IMR-90 (cell line): ENCODE measurements at regions not wholly inside any gene's neighbourhood (a gene's known extent, or its start where the extent isn't known, plus 50 kb on each side); places are given as distances from the start of the nearest gene placed in this dataset.

Experiments
- ATAC-seq: fragments of 200-7000 bp; cut with Tn5 transposase; 2 replicates; pipeline ENCODE4 v1.9.1; 2020; ENCODE audit warnings: low read depth, mild to moderate bottlenecking, moderate library complexity
- BruUV-seq: library from RNA; stranded (reverse); fragments of 400-500 nt; replicated peaks from 2 replicates; lab custom pipeline; 2021; lab: Mats Ljungman, UMichigan
- CTCF ChIA-PET: fragments of 300-600 bp; formaldehyde crosslinking; extraction: SDS; loops from one replicate; lab custom pipeline; 2021; ENCODE audit warnings: antibody characterized with exemption; lab: Yijun Ruan, JAX
- POLR2A ChIA-PET: fragments of 300-600 bp; sonication (Branson Sonifier 250); formaldehyde crosslinking; loops from one replicate; lab custom pipeline; 2022; ENCODE audit warnings: antibody characterized with exemption; ENCODE audit not compliant: unreplicated experiment; lab: Charles Lee
- DNase-seq: peaks from one replicate; pipeline ENCODE4 v3.0.0; 2013
- H2AFZ ChIP-seq: replicated peaks from 2 replicates; pipeline ENCODE3; 2013; ENCODE audit warnings: low read length, mild to moderate bottlenecking; ENCODE audit not compliant: poor library complexity
- H2AK5ac ChIP-seq: 2 replicates; pipeline ENCODE4 v1.6.1; 2013; ENCODE audit warnings: low read depth, low read length, inconsistent platforms
- H2AK9ac ChIP-seq: replicated peaks from 2 replicates; pipeline ENCODE3; 2013; ENCODE audit warnings: mild to moderate bottlenecking, low read depth, low read length, moderate library complexity; ENCODE audit not compliant: poor library complexity
- H2BK120ac ChIP-seq: 2 replicates; pipeline ENCODE4 v1.6.1; 2013; ENCODE audit warnings: low read depth, low read length, inconsistent platforms
- H2BK15ac ChIP-seq: 3 replicates; pipeline ENCODE4 v1.6.1; 2013; ENCODE audit warnings: low read depth, low read length, inconsistent platforms
- H2BK20ac ChIP-seq: 2 replicates; pipeline ENCODE4 v1.6.1; 2013; ENCODE audit warnings: low read depth, mild to moderate bottlenecking, inconsistent platforms, low read length, moderate library complexity
- H2BK5ac ChIP-seq: 2 replicates; pipeline ENCODE4 v1.6.1; 2013; ENCODE audit warnings: mild to moderate bottlenecking, low read depth, low read length, inconsistent platforms; ENCODE audit not compliant: poor library complexity, severe bottlenecking
- H3K14ac ChIP-seq: replicated peaks from 2 replicates; pipeline ENCODE4 v1.6.1; 2013; ENCODE audit warnings: low read depth, low read length, inconsistent platforms
- H3K18ac ChIP-seq: 2 replicates; pipeline ENCODE4 v1.6.1; 2013; ENCODE audit warnings: low read depth, low read length, control low read depth
- H3K23ac ChIP-seq: 2 replicates; pipeline ENCODE4 v1.6.1; 2013; ENCODE audit warnings: low read depth, low read length, inconsistent platforms
- H3K27ac ChIP-seq: 2 replicates; pipeline ENCODE4 v1.5.1; 2013; ENCODE audit warnings: mild to moderate bottlenecking, control low read depth, low read length; ENCODE audit not compliant: insufficient read depth
- H3K27me3 ChIP-seq: 2 replicates; pipeline ENCODE4 v1.6.1; 2013; ENCODE audit warnings: low read length; ENCODE audit not compliant: control insufficient read depth, insufficient read depth
- H3K36me3 ChIP-seq: 2 replicates; pipeline ENCODE4 v1.6.1; 2013; ENCODE audit warnings: low read length, mixed read lengths; ENCODE audit not compliant: control insufficient read depth, insufficient read depth
- H3K4ac ChIP-seq: 2 replicates; pipeline ENCODE4 v1.6.1; 2013; ENCODE audit warnings: low read depth, low read length, inconsistent platforms
- H3K4me1 ChIP-seq: 2 replicates; pipeline ENCODE4 v1.6.1; 2013; ENCODE audit warnings: low read length, mixed read lengths; ENCODE audit not compliant: control insufficient read depth, insufficient read depth
- H3K4me2 ChIP-seq: 2 replicates; pipeline ENCODE4 v1.6.1; 2013; ENCODE audit warnings: low read depth, mild to moderate bottlenecking, control low read depth, low read length, moderate library complexity
- H3K4me3 ChIP-seq: 2 replicates; pipeline ENCODE4 v1.5.1; 2013; ENCODE audit warnings: low read depth, mild to moderate bottlenecking, control low read depth, low read length, moderate library complexity; ENCODE audit not compliant: insufficient read depth
- H3K56ac ChIP-seq: 2 replicates; pipeline ENCODE4 v1.6.1; 2013; ENCODE audit warnings: low read length, inconsistent platforms; ENCODE audit not compliant: insufficient read depth; ENCODE audit errors: extremely low read depth
- H3K79me1 ChIP-seq, 2 experiments: 2 replicates each; pipeline ENCODE4 v1.6.1; 2013; ENCODE audit warnings: low read length in 2 of 2, inconsistent platforms in 1 of 2, low read depth in 1 of 2
- H3K9ac ChIP-seq: 2 replicates; pipeline ENCODE4 v1.6.1; 2013; ENCODE audit warnings: low read depth, low read length, control low read depth
- H3K9me1 ChIP-seq: 2 replicates; pipeline ENCODE4 v1.6.1; 2013; ENCODE audit warnings: low read length, inconsistent platforms; ENCODE audit not compliant: insufficient read depth
- H3K9me3 ChIP-seq: 2 replicates; pipeline ENCODE4 v1.6.1; 2013; ENCODE audit warnings: low read length; ENCODE audit not compliant: control insufficient read depth, insufficient read depth
- H4K20me1 ChIP-seq: 2 replicates; pipeline ENCODE4 v1.6.1; 2013; ENCODE audit warnings: low read length, inconsistent platforms; ENCODE audit not compliant: insufficient read depth
- H4K5ac ChIP-seq: 2 replicates; pipeline ENCODE4 v1.6.1; 2013; ENCODE audit warnings: mild to moderate bottlenecking, low read depth, low read length, control low read depth
- H4K8ac ChIP-seq, 2 experiments: 2 replicates each; pipeline ENCODE4 v1.6.1; 2013; ENCODE audit warnings: low read depth in 2 of 2, low read length in 2 of 2, control low read depth in 1 of 2, inconsistent platforms in 1 of 2
- H4K91ac ChIP-seq: 2 replicates; pipeline ENCODE4 v1.6.1; 2013; ENCODE audit warnings: low read depth, low read length, inconsistent platforms; ENCODE audit not compliant: insufficient read depth
- BHLHE40 ChIP-seq: fragments of 150-350 bp; IDR thresholded peaks from 2 replicates; pipeline ENCODE4 v1.6.1; 2016; ENCODE audit warnings: mild to moderate bottlenecking, low read depth, low read length
- CEBPB ChIP-seq: IDR thresholded peaks from 2 replicates; pipeline ENCODE4 v1.6.1; 2012; ENCODE audit warnings: low read depth, low read length, improper control_type of control experiment
- CHD1 ChIP-seq: IDR thresholded peaks from 2 replicates; pipeline ENCODE4 v1.6.1; 2012; ENCODE audit warnings: low read depth, low read length, improper control_type of control experiment
- FOS ChIP-seq: fragments of 150-350 bp; IDR thresholded peaks from 2 replicates; pipeline ENCODE4 v1.6.1; 2016; ENCODE audit warnings: low read depth, low read length
- MAFK ChIP-seq: IDR thresholded peaks from 2 replicates; pipeline ENCODE4 v1.6.1; 2012; ENCODE audit warnings: low read depth, low read length, improper control_type of control experiment
- MAZ ChIP-seq: IDR thresholded peaks from 2 replicates; pipeline ENCODE4 v1.6.1; 2012; ENCODE audit warnings: low read depth, mild to moderate bottlenecking, low read length, improper control_type of control experiment, moderate library complexity, borderline replicate concordance
- MXI1 ChIP-seq: IDR thresholded peaks from 2 replicates; pipeline ENCODE4 v1.6.1; 2012; ENCODE audit warnings: low read depth, mild to moderate bottlenecking, low read length, moderate library complexity, borderline replicate concordance
- NFE2L2 ChIP-seq: fragments of 150-350 bp; IDR thresholded peaks from 2 replicates; pipeline ENCODE4 v1.6.1; 2016; ENCODE audit warnings: low read depth, mild to moderate bottlenecking, low read length
- POLR2A ChIP-seq: IDR thresholded peaks from 2 replicates; pipeline ENCODE4 v1.6.1; 2012; ENCODE audit warnings: mild to moderate bottlenecking, low read depth, low read length
- RAD21 ChIP-seq: IDR thresholded peaks from 2 replicates; pipeline ENCODE4 v1.6.1; 2012; ENCODE audit warnings: low read length, improper control_type of control experiment
- RFX5 ChIP-seq: IDR thresholded peaks from 2 replicates; pipeline ENCODE4 v1.8.0; 2012; ENCODE audit warnings: low read depth, mild to moderate bottlenecking, low read length, moderate library complexity
- SMC3 ChIP-seq: fragments of 150-350 bp; IDR thresholded peaks from 2 replicates; pipeline ENCODE4 v1.6.1; 2016; ENCODE audit warnings: low read depth, mild to moderate bottlenecking, antibody characterized with exemption, low read length, moderate library complexity
- WGBS, 2 experiments: methylation state at CpG; one replicate each; pipeline versions ENCODE4 v1.1.5 to v1.1.7; 2013; ENCODE audit warnings: missing lambda C conversion rate in 2 of 2; ENCODE audit not compliant: insufficient read length in 1 of 2; ENCODE audit errors: extremely low coverage in 2 of 2; 5-methylcytosine and 5-hydroxymethylcytosine counted together
- dilution Hi-C: fragments of 300-500 bp; cut with HindIII; formaldehyde crosslinking; loops from one replicate; pipeline ENCODE4 v1.14.3; 2018; ENCODE audit warnings: low sequenced_read_pairs; ENCODE audit not compliant: unreplicated experiment
- in situ Hi-C: fragments of 300-500 bp; cut with MboI; formaldehyde crosslinking; loops from 3 replicates; pipeline ENCODE4 v1.14.3; 2019; ENCODE audit warnings: low sequenced_read_pairs, inconsistent platforms, mixed read lengths
- intact Hi-C: fragments of 100-400 bp; cut with micrococcal nuclease; formaldehyde crosslinking; loops from 2 replicates; pipeline ENCODE4 v1.10.0; 2022
- TF ChIP-seq, protein P1 (sequence below): conservative IDR thresholded peaks from 2 replicates; pipeline ENCODE4 v1.5.1; 2012; ENCODE audit warnings: mild to moderate bottlenecking, low read depth, low read length, improper control_type of control experiment
- TF ChIP-seq, protein P2 (sequence below): fragments of 150-350 bp; IDR thresholded peaks from 2 replicates; pipeline ENCODE4 v1.6.1; 2017; ENCODE audit warnings: mild to moderate bottlenecking, antibody characterized with exemption, low read length, low read depth
- TF ChIP-seq, protein P3 (sequence below): fragments of 150-350 bp; IDR thresholded peaks from 2 replicates; pipeline ENCODE4 v1.6.1; 2016; ENCODE audit warnings: low read depth, mild to moderate bottlenecking, low read length, moderate library complexity, borderline replicate concordance

DNA sequence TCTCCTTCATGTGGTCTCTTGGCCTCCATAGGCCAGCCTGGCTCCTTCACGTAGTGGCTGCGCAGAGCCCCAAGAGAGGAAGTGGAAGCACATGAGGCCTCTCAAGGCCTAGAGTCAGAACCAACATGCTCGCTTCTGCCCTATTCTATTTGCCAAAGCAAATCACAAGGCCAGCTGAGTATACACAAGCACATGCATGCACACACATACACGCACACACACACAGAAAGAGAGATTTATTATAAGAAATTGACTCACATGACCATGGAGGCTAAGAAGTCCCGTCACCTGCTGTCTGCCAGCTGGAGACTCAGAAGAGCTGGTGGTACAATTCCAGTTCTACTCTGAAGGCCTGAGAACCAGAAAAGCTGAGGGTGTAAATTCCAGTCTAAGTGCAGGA, 64.3 kb upstream of the NRP1 start:
- H3K4ac ChIP-seq: no peak overlapping the region
- H4K8ac ChIP-seq: no peak overlapping the region
- H4K5ac ChIP-seq: no peak overlapping the region
- no peak overlapping the region for H2AK5ac ChIP-seq
- no peak for DNase-seq
- peak overlapping the region; percentile 13 for H2AFZ ChIP-seq
- dilution Hi-C loops (no loop called here), intact Hi-C loops (no loop called here), in situ Hi-C loops (no loop called here)
- no TSS peak for BruUV-seq
- no peak overlapping the region for H4K91ac ChIP-seq
- no peak overlapping the region for H2BK15ac ChIP-seq
- POLR2A ChIA-PET: no interaction called here
- peaks cover 9% of the 10 kb centered on the region for H3K9me3 ChIP-seq
- H3K18ac ChIP-seq: no peak overlapping the region
- TF ChIP-seq, protein P1, sequence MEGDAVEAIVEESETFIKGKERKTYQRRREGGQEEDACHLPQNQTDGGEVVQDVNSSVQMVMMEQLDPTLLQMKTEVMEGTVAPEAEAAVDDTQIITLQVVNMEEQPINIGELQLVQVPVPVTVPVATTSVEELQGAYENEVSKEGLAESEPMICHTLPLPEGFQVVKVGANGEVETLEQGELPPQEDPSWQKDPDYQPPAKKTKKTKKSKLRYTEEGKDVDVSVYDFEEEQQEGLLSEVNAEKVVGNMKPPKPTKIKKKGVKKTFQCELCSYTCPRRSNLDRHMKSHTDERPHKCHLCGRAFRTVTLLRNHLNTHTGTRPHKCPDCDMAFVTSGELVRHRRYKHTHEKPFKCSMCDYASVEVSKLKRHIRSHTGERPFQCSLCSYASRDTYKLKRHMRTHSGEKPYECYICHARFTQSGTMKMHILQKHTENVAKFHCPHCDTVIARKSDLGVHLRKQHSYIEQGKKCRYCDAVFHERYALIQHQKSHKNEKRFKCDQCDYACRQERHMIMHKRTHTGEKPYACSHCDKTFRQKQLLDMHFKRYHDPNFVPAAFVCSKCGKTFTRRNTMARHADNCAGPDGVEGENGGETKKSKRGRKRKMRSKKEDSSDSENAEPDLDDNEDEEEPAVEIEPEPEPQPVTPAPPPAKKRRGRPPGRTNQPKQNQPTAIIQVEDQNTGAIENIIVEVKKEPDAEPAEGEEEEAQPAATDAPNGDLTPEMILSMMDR: no peak
- TF ChIP-seq NFE2L2: no peak
- no peak for TF ChIP-seq FOS
- TF ChIP-seq BHLHE40: no peak
- TF ChIP-seq, protein P2, sequence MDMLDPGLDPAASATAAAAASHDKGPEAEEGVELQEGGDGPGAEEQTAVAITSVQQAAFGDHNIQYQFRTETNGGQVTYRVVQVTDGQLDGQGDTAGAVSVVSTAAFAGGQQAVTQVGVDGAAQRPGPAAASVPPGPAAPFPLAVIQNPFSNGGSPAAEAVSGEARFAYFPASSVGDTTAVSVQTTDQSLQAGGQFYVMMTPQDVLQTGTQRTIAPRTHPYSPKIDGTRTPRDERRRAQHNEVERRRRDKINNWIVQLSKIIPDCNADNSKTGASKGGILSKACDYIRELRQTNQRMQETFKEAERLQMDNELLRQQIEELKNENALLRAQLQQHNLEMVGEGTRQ: no peak
- no peak for TF ChIP-seq CHD1
- TF ChIP-seq RFX5: no peak
- TF ChIP-seq SMC3: no peak
- no peak for TF ChIP-seq CEBPB
- TF ChIP-seq MXI1: no peak
- TF ChIP-seq, protein P3, sequence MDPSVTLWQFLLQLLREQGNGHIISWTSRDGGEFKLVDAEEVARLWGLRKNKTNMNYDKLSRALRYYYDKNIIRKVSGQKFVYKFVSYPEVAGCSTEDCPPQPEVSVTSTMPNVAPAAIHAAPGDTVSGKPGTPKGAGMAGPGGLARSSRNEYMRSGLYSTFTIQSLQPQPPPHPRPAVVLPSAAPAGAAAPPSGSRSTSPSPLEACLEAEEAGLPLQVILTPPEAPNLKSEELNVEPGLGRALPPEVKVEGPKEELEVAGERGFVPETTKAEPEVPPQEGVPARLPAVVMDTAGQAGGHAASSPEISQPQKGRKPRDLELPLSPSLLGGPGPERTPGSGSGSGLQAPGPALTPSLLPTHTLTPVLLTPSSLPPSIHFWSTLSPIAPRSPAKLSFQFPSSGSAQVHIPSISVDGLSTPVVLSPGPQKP: no peak
- no peak for TF ChIP-seq POLR2A
- TF ChIP-seq MAFK: no peak
- no peak for TF ChIP-seq RAD21
- no peak for TF ChIP-seq MAZ
- no peak overlapping the region for H2BK20ac ChIP-seq
- ATAC-seq: no peak
- no peak overlapping the region for H3K23ac ChIP-seq
- WGBS, 2 experiments: no CpG with 5 or more reads among the region's 5 CpGs
- no peak overlapping the region for H2AK9ac ChIP-seq
- H3K36me3 ChIP-seq: no peaks in the 10 kb centered on the region
- no peaks in the 10 kb centered on the region for H3K9me1 ChIP-seq
- CTCF ChIA-PET: no interaction called here
- no peaks in the 10 kb centered on the region for H3K79me1 ChIP-seq
- H3K4me1 ChIP-seq: no peaks in the 10 kb centered on the region
- no peak overlapping the region for H3K4me3 ChIP-seq
- H2BK120ac ChIP-seq: no peak overlapping the region
- H3K56ac ChIP-seq: no peak overlapping the region
- no peak overlapping the region for H2BK5ac ChIP-seq
- H3K27ac ChIP-seq: no peak overlapping the region
- H3K4me2 ChIP-seq: no peak overlapping the region
- no peak overlapping the region for H3K14ac ChIP-seq
- H3K9ac ChIP-seq: no peak overlapping the region
- H3K27me3 ChIP-seq: no peaks in the 10 kb centered on the region
- H4K20me1 ChIP-seq: no peaks in the 10 kb centered on the region
